T-helper 2 cell treated with Interferon-gamma antibody and Interleukin-4, amounts not matched to agents 100 ng/mL and 5 ng/mL, for 36 hours (primary cell): ENCODE measurements at regions not wholly inside any gene's neighbourhood (a gene's known extent, or its start where the extent isn't known, plus 50 kb on each side); places are given as distances from the start of the nearest gene placed in this dataset.

Experiments used
- intact Hi-C: fragments of 100-400 bp; cut with micrococcal nuclease; formaldehyde crosslinking; loops from one replicate; pipeline ENCODE4 v1.15.1; 2023

- intact Hi-C loops = no loop called here
Measured at GRCh38 chr2:49515996-49516782, 361.9 kb upstream of the FSHR start.

GRCh38 chr2:49514201-49514600 is 359.9 kb upstream of the FSHR start:
- intact Hi-C loops = no loop called here

- intact Hi-C loops = no loop called here
Measured at GRCh38 chr2:49490710-49491109, 336.4 kb upstream of the FSHR start.

GRCh38 chr2:49487139-49487538 is 332.8 kb upstream of the FSHR start:
- intact Hi-C loops = no loop called here

- intact Hi-C loops = no loop called here
Measured at GRCh38 chr2:49480520-49480919, 326.2 kb upstream of the FSHR start.

- intact Hi-C loops = no loop called here
Measured at GRCh38 chr2:49465157-49465831, 311.0 kb upstream of the FSHR start.

- intact Hi-C loops = no loop called here
Measured at GRCh38 chr2:49459314-49459993, 305.1 kb upstream of the FSHR start.

- intact Hi-C loops = no loop called here
Measured at GRCh38 chr2:49444005-49444404, 289.7 kb upstream of the FSHR start.

- intact Hi-C loops = no loop called here
Measured at GRCh38 chr2:49426996-49427395, 272.7 kb upstream of the FSHR start.

GRCh38 chr2:49416252-49416651 is 261.9 kb upstream of the FSHR start:
- intact Hi-C loops = no loop called here

- intact Hi-C loops = no loop called here
Measured at GRCh38 chr2:49404108-49404507, 249.8 kb upstream of the FSHR start.

- intact Hi-C loops = no loop called here
Measured at GRCh38 chr2:49403637-49404036, 249.3 kb upstream of the FSHR start.

- intact Hi-C loops = no loop called here
Measured at GRCh38 chr2:49379406-49379805, 225.1 kb upstream of the FSHR start.

- intact Hi-C loops = no loop called here
Measured at GRCh38 chr2:49371128-49371701, 216.9 kb upstream of the FSHR start.

- intact Hi-C loops = no loop called here
Measured at GRCh38 chr2:49369650-49370049, 215.3 kb upstream of the FSHR start.

GRCh38 chr2:49369101-49369500 is 214.8 kb upstream of the FSHR start:
- intact Hi-C loops = no loop called here

GRCh38 chr2:49367003-49367402 is 212.7 kb upstream of the FSHR start:
- intact Hi-C loops = no loop called here

GRCh38 chr2:49360407-49360767 is 206.1 kb upstream of the FSHR start:
- intact Hi-C loops = no loop called here

- intact Hi-C loops = no loop called here
Measured at GRCh38 chr2:49359721-49360406, 205.5 kb upstream of the FSHR start.

GRCh38 chr2:49355611-49356010 is 201.3 kb upstream of the FSHR start:
- intact Hi-C loops = no loop called here

GRCh38 chr2:49351560-49351959 is 197.2 kb upstream of the FSHR start:
- intact Hi-C loops = no loop called here

- intact Hi-C loops = no loop called here
Measured at GRCh38 chr2:49343638-49344037, 189.3 kb upstream of the FSHR start.
